ENCODE measurements at regions not wholly inside any gene's neighbourhood (a gene's known extent, or its start where the extent isn't known, plus 50 kb on each side); places are given as distances from the start of the nearest gene placed in this dataset.
A peak's percentile ranks its signal among the peaks of the same experiment; 100 is the strongest.

GRCh38 chr4:31365006-31365690 lies 645.0 kb downstream of the PCDH7 start:
- peak; percentile 6 for DNase-seq (ENCODE audit: low read depth)

- DNase-seq (ENCODE audit: low read depth), result peak; percentile 56
These were observed 645.9 kb downstream of the PCDH7 start for GRCh38 chr4:31366041-31366440.

DNA sequence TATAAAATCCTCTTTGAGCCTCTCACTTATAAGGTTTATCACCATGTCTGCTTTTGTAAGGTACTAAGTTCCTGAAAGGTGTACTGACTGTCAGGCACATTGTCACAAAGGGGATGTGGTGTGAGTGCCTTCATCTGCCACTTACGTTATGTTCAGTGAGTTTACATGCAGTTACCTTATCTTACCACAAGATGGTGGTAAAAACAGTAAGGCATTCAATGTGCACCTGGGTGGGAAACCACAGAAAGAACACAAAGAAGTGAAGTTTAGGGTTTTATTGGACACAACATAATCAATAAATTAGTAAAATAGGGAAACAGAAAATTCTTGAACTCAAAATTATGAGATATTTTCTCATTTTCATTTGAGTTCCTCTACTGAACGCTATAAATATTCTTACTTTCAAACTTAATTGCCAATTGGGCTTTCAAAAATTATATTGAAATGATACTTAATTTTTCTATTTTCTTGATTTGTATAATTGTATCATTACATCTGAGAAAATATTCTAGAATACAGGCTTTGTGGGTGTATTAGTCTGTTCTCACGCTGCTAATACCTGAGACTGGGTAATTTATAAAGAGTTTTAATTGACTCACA lies 650.8 kb downstream of the PCDH7 start:
- peak; percentile 56 for DNase-seq (ENCODE audit: low read depth)

GRCh38 chr4:31374256-31374960 lies 654.2 kb downstream of the PCDH7 start:
- no peak for DNase-seq (ENCODE audit: low read depth)

DNA sequence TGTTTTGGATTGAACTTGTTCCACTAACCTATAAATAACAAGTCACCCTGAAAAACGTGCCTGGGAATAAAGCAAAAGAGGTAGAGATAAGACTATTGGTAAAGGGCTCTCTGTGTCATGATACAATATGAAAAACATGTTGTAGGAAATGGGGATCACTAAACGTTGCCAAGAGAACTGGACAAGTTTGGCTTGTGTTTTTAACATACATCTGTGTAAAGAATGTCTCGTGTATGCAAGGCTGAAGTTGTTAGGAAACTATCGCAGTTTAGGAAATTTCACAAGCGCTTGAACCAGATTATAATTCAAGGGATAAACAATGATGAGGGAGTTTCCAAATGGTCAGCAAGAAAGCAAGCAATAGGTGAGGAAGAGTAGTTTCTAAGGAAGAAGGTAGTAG lies 655.8 kb downstream of the PCDH7 start:
- no peak for DNase-seq (ENCODE audit: low read depth)

GRCh38 chr4:31379364-31379763 lies 659.2 kb downstream of the PCDH7 start:
- no peak for DNase-seq (ENCODE audit: low read depth)

DNA sequence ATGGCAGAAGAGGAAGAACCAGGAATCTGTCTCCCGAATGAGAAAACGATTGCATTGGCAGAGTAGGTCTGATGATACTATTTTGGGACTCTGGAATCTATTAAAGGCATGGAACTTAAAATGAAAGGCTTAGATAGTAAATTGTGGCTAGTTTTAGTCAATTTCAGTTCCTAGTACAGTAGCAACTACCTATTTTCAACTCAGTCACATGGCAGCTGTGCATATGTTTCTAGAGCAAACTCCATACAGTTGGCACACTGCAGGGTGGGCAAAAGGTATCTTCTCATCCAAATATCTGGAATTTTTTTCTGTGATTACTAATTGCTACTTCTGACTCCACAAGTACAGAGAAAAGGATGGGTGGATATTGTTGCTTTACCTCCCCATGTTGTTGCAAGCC lies 663.6 kb downstream of the PCDH7 start:
- DNase-seq (ENCODE audit: low read depth), result no peak

GRCh38 chr4:31390849-31391248 lies 670.7 kb downstream of the PCDH7 start:
- no peak for DNase-seq (ENCODE audit: low read depth)

DNA sequence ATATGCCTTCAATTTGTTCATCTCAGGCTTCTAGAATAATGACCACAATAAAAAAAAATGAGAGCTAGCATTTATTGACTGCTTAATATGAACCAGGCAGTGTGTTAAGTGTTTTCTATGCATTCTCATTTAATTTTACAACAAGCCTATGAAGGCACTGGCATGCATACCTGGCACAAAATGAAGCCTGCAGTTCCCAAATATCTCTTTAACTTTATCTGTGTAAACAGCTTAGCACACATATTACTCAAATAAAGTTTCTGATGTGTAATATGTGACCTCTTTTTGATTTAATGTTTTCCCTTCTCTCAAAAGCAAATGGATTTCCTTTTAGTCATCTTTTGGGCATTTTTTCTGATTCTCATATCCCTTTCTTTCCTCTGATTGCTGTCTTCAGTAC lies 671.8 kb downstream of the PCDH7 start:
- peak; percentile 22 for DNase-seq (ENCODE audit: low read depth)

GRCh38 chr4:31392923-31393322 lies 672.8 kb downstream of the PCDH7 start:
- DNase-seq (ENCODE audit: low read depth), result peak; percentile 24

GRCh38 chr4:31408121-31408520 lies 688.0 kb downstream of the PCDH7 start:
- no peak for DNase-seq (ENCODE audit: low read depth)

GRCh38 chr4:31411565-31411964 lies 691.4 kb downstream of the PCDH7 start:
- no peak for DNase-seq (ENCODE audit: low read depth)

DNA sequence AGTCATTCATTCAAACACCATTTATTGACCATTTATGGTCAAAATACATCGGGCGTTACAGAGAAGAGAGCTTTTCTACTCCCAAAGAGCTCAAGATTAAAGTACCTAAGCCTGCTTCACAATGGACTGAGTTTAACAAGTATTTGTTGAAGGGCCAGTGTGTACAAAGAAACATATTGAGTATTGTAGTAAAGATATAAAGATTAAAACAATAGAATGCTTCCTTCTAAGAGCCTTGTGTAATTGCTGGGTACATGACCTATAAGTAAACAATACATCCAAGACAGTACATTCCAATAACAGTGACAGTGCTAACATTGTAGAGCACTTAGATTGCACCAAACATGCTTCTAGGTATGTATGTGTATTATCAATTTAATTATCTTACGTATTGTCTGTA lies 695.5 kb downstream of the PCDH7 start:
- no peak for DNase-seq (ENCODE audit: low read depth)

GRCh38 chr4:31416498-31416897 lies 696.3 kb downstream of the PCDH7 start:
- no peak for DNase-seq (ENCODE audit: low read depth)

GRCh38 chr4:31417040-31417439 lies 696.9 kb downstream of the PCDH7 start:
- DNase-seq (ENCODE audit: low read depth), result no peak

DNA sequence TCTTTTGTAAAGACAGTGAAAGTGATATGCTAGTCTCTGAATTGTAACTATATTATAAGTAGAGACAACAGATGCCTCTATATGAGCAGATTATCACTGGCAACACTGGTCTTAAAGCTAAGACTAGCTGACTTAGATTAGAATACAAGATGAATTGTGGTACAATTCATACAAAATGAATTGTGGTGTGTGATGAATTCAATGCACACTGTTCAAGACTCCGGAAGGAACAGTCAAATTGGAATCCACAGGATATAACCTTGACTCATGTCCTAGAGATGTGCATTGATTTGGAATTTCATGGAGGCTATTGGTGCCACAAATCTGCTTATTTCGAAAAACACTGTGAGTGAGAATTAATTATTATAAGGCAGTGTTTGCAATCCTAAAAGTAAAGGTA lies 701.8 kb downstream of the PCDH7 start:
- DNase-seq (ENCODE audit: low read depth), result peak; percentile 59

DNA sequence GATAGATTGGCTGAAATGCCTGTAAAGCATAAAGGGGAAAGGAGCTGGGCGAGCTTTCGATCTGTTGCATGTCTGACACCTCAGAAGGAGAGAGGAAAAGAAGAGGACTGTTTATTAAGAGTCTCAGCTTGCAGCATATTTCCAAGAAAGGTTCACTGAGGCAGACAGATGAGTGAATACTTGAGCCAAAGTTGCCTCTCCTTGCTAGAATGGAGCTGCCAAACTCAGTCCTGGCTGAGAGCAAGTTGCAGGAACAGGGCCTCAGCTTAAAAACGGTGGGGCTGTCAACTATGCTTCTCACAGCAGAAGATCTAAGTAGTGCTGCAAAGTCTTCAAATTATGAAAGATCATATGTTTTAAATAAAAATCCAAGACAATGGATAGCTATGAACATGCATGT lies 707.5 kb downstream of the PCDH7 start:
- DNase-seq (ENCODE audit: low read depth), result no peak

- no peak for DNase-seq (ENCODE audit: low read depth)
These were observed 722.1 kb downstream of the PCDH7 start for GRCh38 chr4:31442236-31442635.

DNA sequence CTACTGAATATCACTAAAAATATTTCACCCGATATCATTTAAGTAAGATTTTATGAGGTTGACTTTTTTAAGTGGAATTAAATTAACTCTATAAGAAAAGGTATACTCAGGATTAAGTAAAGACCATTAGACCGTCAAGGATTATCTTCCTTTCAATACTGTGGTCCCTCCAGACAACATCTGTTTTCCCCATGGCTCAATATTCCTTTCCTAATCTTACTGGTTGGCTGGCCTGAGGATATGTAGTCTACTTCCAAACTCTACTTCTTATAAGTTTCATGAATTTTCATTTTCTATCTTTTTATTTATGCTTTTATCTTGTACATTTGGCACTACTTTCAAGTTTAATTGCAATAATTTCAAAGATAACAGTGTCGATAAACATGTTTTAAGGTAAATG lies 725.4 kb downstream of the PCDH7 start:
- DNase-seq (ENCODE audit: low read depth), result no peak

- no peak for DNase-seq (ENCODE audit: low read depth)
These were observed 735.4 kb downstream of the PCDH7 start for GRCh38 chr4:31455612-31456011.

DNA sequence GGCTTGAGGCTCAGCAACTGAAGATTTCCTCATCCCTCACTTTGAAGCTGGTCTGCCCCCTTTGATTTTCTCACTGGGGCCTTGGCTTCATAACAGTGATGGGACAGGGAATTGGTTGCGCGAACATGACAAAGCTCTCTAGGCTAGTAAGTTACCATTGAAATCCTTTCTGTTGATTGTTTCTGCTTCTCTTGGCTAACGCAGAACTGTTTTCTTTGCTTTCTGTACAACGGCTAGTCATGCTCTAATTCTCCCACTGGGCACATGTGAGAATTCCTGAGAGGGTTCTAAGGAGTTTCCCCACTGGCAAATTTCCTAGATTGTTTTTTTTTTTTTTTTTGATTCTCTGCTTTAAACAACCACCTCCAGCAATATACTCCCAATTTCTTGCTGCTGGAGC lies 738.6 kb downstream of the PCDH7 start:
- DNase-seq (ENCODE audit: low read depth), result peak; percentile 2

DNA sequence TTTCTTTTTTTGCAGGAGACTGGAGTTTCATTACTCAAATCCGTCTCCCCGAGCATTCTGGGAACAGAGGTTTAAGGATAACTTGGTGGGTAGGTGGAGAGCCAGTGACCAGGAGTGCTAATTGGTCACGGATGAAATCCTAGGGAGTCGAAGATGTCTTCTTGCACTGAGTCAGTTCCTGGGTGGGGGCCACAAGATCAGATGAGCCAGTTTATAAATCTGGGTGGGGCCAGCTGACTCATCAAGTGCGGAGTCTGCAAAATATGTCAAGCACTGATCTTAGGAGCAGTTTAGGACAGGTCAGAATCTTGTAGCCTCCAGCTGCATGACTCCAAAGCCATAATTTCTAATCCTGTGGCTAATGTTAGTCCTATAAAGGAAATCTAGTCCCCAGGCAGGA lies 741.3 kb downstream of the PCDH7 start:
- DNase-seq (ENCODE audit: low read depth), result peak; percentile 82

GRCh38 chr4:31467781-31468180 lies 747.6 kb downstream of the PCDH7 start:
- DNase-seq (ENCODE audit: low read depth), result peak; percentile 50

GRCh38 chr4:31474221-31474620 lies 754.1 kb downstream of the PCDH7 start:
- DNase-seq (ENCODE audit: low read depth), result no peak
